ENCODE measurements at regions not wholly inside any gene's neighbourhood (a gene's known extent, or its start where the extent isn't known, plus 50 kb on each side); places are given as distances from the start of the nearest gene placed in this dataset.
"Not testable (repeated sequence)": the region's sequence is repeated elsewhere in the genome, so short reads cannot be mapped to it uniquely, and the experiment has no call there.

- ATAC-seq (ENCODE audit: low read depth) (no peak), DNase-seq (ENCODE audit: low spot score) (no peak)
- no peak overlapping the region for H3K4me3 ChIP-seq (ENCODE audit: severe bottlenecking)
- H3K36me3 ChIP-seq (ENCODE audit: low read depth): no peaks in the 10 kb centered on the region
- H3K4me1 ChIP-seq (ENCODE audit: insufficient read depth, poor library complexity, severe bottlenecking): no peaks in the 10 kb centered on the region
- no peaks in the 10 kb centered on the region for H3K9me3 ChIP-seq (ENCODE audit: severe bottlenecking)
- no peaks in the 10 kb centered on the region for H3K27me3 ChIP-seq (ENCODE audit: insufficient read depth, poor library complexity, severe bottlenecking)
- no peak overlapping the region for H3K27ac ChIP-seq (ENCODE audit: poor library complexity, severe bottlenecking)
- no peak for TF ChIP-seq CTCF (IDR thresholded peaks at IDR 0.05; ENCODE audit: poor library complexity, severe bottlenecking)
These were observed 78.2 kb upstream of the GBE1 start for GRCh38 chr3:81839504-81840094.

- DNase-seq (ENCODE audit: low spot score) (no peak), ATAC-seq (ENCODE audit: low read depth) (no peak)
- TF ChIP-seq CTCF (IDR thresholded peaks at IDR 0.05; ENCODE audit: poor library complexity, severe bottlenecking): no peak
- Histone ChIP-seq H3K27me3 (ENCODE audit: insufficient read depth, poor library complexity, severe bottlenecking) (no peaks in the 10 kb centered on the region), H3K4me3 (ENCODE audit: severe bottlenecking) (no peak overlapping the region), H3K9me3 (ENCODE audit: severe bottlenecking) (no peaks in the 10 kb centered on the region), H3K36me3 (ENCODE audit: low read depth) (no peaks in the 10 kb centered on the region), H3K4me1 (ENCODE audit: insufficient read depth, poor library complexity, severe bottlenecking) (no peaks in the 10 kb centered on the region), H3K27ac (ENCODE audit: poor library complexity, severe bottlenecking) (no peak overlapping the region)
These were observed 77.0 kb upstream of the GBE1 start for GRCh38 chr3:81838457-81838856.

- TF ChIP-seq CTCF (IDR thresholded peaks at IDR 0.05; ENCODE audit: poor library complexity, severe bottlenecking): no peak
- Histone ChIP-seq H3K27ac (ENCODE audit: poor library complexity, severe bottlenecking) (no peak overlapping the region), H3K4me3 (ENCODE audit: severe bottlenecking) (no peak overlapping the region)
These were observed 75.7 kb upstream of the GBE1 start for GRCh38 chr3:81837071-81837593.

GRCh38 chr3:81829937-81830336, 68.5 kb upstream of the GBE1 start:
- no peak for ATAC-seq (ENCODE audit: low read depth)
- no peak overlapping the region for H3K27ac ChIP-seq (ENCODE audit: poor library complexity, severe bottlenecking)
- H3K4me3 ChIP-seq (ENCODE audit: severe bottlenecking): no peak overlapping the region
- no peaks in the 10 kb centered on the region for H3K27me3 ChIP-seq (ENCODE audit: insufficient read depth, poor library complexity, severe bottlenecking)
- no peaks in the 10 kb centered on the region for H3K36me3 ChIP-seq (ENCODE audit: low read depth)
- no peaks in the 10 kb centered on the region for H3K4me1 ChIP-seq (ENCODE audit: insufficient read depth, poor library complexity, severe bottlenecking)
- H3K9me3 ChIP-seq (ENCODE audit: severe bottlenecking): no peaks in the 10 kb centered on the region
- TF ChIP-seq CTCF (IDR thresholded peaks at IDR 0.05; ENCODE audit: poor library complexity, severe bottlenecking): no peak
- DNase-seq (ENCODE audit: low spot score): no peak

More at GRCh38 chr3:81837071-81837593, 75.7 kb upstream of the GBE1 start:
- no peaks in the 10 kb centered on the region for H3K36me3 ChIP-seq (ENCODE audit: low read depth)
- H3K27me3 ChIP-seq (ENCODE audit: insufficient read depth, poor library complexity, severe bottlenecking): no peaks in the 10 kb centered on the region
- H3K9me3 ChIP-seq (ENCODE audit: severe bottlenecking): no peaks in the 10 kb centered on the region
- ATAC-seq (ENCODE audit: low read depth) (no peak), DNase-seq (ENCODE audit: low spot score) (no peak)
- H3K4me1 ChIP-seq (ENCODE audit: insufficient read depth, poor library complexity, severe bottlenecking): no peaks in the 10 kb centered on the region

- not testable (repeated sequence) for H3K9me3 ChIP-seq (ENCODE audit: severe bottlenecking); H3K27ac ChIP-seq (ENCODE audit: poor library complexity, severe bottlenecking); ATAC-seq (ENCODE audit: low read depth); H3K4me1 ChIP-seq (ENCODE audit: insufficient read depth, poor library complexity, severe bottlenecking); DNase-seq (ENCODE audit: low spot score); H3K27me3 ChIP-seq (ENCODE audit: insufficient read depth, poor library complexity, severe bottlenecking); H3K36me3 ChIP-seq (ENCODE audit: low read depth); H3K4me3 ChIP-seq (ENCODE audit: severe bottlenecking)
These were observed 67.8 kb upstream of the GBE1 start for GRCh38 chr3:81829272-81829671.
